HG02943 (cell line): ENCODE measurements at regions not wholly inside any gene's neighbourhood (a gene's known extent, or its start where the extent isn't known, plus 50 kb on each side); places are given as distances from the start of the nearest gene placed in this dataset.
"Not testable (repeated sequence)": the region's sequence is repeated elsewhere in the genome, so short reads cannot be mapped to it uniquely, and the experiment has no call there.

ENCODE experiments used
- ATAC-seq: cut with Tn5 transposase; IDR thresholded peaks from one replicate; pipeline ENCODE4 v1.9.1; 2021; ENCODE audit warnings: mild to moderate bottlenecking, low read depth, moderate library complexity; ENCODE audit not compliant: unreplicated experiment

- no peak for ATAC-seq
Measured at GRCh38 chr2:40043641-40044040, 264.6 kb upstream of the THUMPD2 start.

- no peak for ATAC-seq
Measured at GRCh38 chr2:40043191-40043590, 264.1 kb upstream of the THUMPD2 start.

GRCh38 chr2:40041422-40042382 is 262.6 kb upstream of the THUMPD2 start:
- no peak for ATAC-seq

- no peak for ATAC-seq
Measured at GRCh38 chr2:40039549-40039948, 260.5 kb upstream of the THUMPD2 start.

- no peak for ATAC-seq
Measured at GRCh38 chr2:40038646-40039045, 259.6 kb upstream of the THUMPD2 start.

- ATAC-seq = no peak
Measured at GRCh38 chr2:40037303-40037702, 258.2 kb upstream of the THUMPD2 start.

- no peak for ATAC-seq
Measured at GRCh38 chr2:40036241-40036640, 257.2 kb upstream of the THUMPD2 start.

- no peak for ATAC-seq
Measured at GRCh38 chr2:40034801-40035200, 255.7 kb upstream of the THUMPD2 start.

GRCh38 chr2:40034198-40034597 is 255.1 kb upstream of the THUMPD2 start:
- ATAC-seq = no peak

- ATAC-seq = no peak
Measured at GRCh38 chr2:40033781-40034180, 254.7 kb upstream of the THUMPD2 start.

- no peak for ATAC-seq
Measured at GRCh38 chr2:40032650-40033319, 253.7 kb upstream of the THUMPD2 start.

- no peak for ATAC-seq
Measured at GRCh38 chr2:40030456-40030975, 251.5 kb upstream of the THUMPD2 start.

GRCh38 chr2:40028792-40029488 is 249.9 kb upstream of the THUMPD2 start:
- ATAC-seq = peak; percentile 61

GRCh38 chr2:40027968-40028367 is 248.9 kb upstream of the THUMPD2 start:
- ATAC-seq = no peak

- ATAC-seq = not testable (repeated sequence)
Measured at GRCh38 chr2:40025276-40025675, 246.2 kb upstream of the THUMPD2 start.

- ATAC-seq = no peak
Measured at GRCh38 chr2:40020997-40021396, 241.9 kb upstream of the THUMPD2 start.

GRCh38 chr2:40016151-40016885 is 237.3 kb upstream of the THUMPD2 start:
- ATAC-seq = no peak

- ATAC-seq = not testable (repeated sequence)
Measured at GRCh38 chr2:40013962-40014361, 234.9 kb upstream of the THUMPD2 start.

- no peak for ATAC-seq
Measured at GRCh38 chr2:40004336-40004735, 225.3 kb upstream of the THUMPD2 start.

- no peak for ATAC-seq
Measured at GRCh38 chr2:40002339-40002738, 223.3 kb upstream of the THUMPD2 start.
